ENCODE measurements at regions not wholly inside any gene's neighbourhood (a gene's known extent, or its start where the extent isn't known, plus 50 kb on each side); places are given as distances from the start of the nearest gene placed in this dataset.

DNA sequence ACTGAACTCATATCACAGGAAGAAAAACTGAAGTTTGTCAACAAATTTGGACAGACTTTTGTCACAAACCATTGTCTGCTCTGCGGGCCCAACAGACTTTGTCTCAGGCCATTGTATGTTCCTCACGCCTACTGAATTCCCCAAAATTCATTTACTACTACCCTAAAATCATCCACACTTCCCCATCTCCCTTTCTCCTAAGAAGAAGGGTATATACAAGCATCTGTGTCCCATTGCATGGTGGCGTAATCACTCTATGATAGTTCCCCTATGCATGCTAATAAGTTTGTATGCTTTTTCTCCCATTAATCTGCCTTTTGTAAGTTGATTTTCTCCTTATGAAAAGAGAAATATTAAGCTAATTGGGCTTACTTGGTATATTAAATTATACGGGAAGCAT lies 54.9 kb upstream of the ATF3 start:
- TF ChIP-seq, protein P1, sequence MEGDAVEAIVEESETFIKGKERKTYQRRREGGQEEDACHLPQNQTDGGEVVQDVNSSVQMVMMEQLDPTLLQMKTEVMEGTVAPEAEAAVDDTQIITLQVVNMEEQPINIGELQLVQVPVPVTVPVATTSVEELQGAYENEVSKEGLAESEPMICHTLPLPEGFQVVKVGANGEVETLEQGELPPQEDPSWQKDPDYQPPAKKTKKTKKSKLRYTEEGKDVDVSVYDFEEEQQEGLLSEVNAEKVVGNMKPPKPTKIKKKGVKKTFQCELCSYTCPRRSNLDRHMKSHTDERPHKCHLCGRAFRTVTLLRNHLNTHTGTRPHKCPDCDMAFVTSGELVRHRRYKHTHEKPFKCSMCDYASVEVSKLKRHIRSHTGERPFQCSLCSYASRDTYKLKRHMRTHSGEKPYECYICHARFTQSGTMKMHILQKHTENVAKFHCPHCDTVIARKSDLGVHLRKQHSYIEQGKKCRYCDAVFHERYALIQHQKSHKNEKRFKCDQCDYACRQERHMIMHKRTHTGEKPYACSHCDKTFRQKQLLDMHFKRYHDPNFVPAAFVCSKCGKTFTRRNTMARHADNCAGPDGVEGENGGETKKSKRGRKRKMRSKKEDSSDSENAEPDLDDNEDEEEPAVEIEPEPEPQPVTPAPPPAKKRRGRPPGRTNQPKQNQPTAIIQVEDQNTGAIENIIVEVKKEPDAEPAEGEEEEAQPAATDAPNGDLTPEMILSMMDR (IDR thresholded peaks at IDR 0.05; ENCODE audit: low read depth, low read length, missing input control) = no peak
- TF ChIP-seq RXRA (IDR thresholded peaks at IDR 0.05) = no peak
- TF ChIP-seq SP1 (IDR thresholded peaks at IDR 0.05) = no peak
- TF ChIP-seq, protein P2, sequence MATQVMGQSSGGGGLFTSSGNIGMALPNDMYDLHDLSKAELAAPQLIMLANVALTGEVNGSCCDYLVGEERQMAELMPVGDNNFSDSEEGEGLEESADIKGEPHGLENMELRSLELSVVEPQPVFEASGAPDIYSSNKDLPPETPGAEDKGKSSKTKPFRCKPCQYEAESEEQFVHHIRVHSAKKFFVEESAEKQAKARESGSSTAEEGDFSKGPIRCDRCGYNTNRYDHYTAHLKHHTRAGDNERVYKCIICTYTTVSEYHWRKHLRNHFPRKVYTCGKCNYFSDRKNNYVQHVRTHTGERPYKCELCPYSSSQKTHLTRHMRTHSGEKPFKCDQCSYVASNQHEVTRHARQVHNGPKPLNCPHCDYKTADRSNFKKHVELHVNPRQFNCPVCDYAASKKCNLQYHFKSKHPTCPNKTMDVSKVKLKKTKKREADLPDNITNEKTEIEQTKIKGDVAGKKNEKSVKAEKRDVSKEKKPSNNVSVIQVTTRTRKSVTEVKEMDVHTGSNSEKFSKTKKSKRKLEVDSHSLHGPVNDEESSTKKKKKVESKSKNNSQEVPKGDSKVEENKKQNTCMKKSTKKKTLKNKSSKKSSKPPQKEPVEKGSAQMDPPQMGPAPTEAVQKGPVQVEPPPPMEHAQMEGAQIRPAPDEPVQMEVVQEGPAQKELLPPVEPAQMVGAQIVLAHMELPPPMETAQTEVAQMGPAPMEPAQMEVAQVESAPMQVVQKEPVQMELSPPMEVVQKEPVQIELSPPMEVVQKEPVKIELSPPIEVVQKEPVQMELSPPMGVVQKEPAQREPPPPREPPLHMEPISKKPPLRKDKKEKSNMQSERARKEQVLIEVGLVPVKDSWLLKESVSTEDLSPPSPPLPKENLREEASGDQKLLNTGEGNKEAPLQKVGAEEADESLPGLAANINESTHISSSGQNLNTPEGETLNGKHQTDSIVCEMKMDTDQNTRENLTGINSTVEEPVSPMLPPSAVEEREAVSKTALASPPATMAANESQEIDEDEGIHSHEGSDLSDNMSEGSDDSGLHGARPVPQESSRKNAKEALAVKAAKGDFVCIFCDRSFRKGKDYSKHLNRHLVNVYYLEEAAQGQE (IDR thresholded peaks at IDR 0.05) = no peak
- TF ChIP-seq, protein P3, sequence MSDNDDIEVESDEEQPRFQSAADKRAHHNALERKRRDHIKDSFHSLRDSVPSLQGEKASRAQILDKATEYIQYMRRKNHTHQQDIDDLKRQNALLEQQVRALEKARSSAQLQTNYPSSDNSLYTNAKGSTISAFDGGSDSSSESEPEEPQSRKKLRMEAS (IDR thresholded peaks at IDR 0.05) = no peak
- TF ChIP-seq HNF4A (conservative IDR thresholded peaks at IDR 0.05) = no peak
- no peak for TF ChIP-seq YY1 (IDR thresholded peaks at IDR 0.05)
- TF ChIP-seq FOXA1 (IDR thresholded peaks at IDR 0.05) = no peak
- no peak for TF ChIP-seq EGR1 (IDR thresholded peaks at IDR 0.05; ENCODE audit: low read depth in 2 of 2)
- no peak for TF ChIP-seq RAD21 (IDR thresholded peaks at IDR 0.05)
- TF ChIP-seq TAF1 (conservative IDR thresholded peaks at IDR 0.05) = no peak

Measured in liver (tissue), 3 donors.